ENCODE measurements at regions not wholly inside any gene's neighbourhood (a gene's known extent, or its start where the extent isn't known, plus 50 kb on each side); places are given as distances from the start of the nearest gene placed in this dataset.

DNA sequence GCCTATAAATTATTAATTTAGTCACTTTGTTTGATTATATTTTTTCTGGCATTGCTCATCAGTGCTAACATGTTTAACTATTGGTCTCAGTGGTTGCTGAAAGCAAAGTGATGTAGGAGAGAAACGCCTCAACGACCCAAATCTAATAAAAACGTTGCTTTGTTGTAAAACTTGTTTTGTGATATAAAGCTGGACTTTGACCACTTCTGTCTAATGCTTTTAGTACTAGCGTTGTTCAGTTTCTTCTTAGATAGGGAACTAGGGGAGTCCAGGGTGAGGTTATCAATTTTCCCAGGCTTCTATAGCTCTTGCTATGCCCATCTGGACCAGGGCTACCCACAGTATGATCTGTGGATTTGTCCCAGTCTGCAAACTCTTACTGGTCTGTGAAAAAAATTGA, 80.6 kb upstream of the TBC1D5 start:
- TF ChIP-seq EZH2phosphoT487 (IDR thresholded peaks at IDR 0.05; ENCODE audit: unreplicated experiment) = no peak
- no peak for TF ChIP-seq JUNB (IDR thresholded peaks at IDR 0.05; ENCODE audit: unreplicated experiment)
- TF ChIP-seq, protein P1, sequence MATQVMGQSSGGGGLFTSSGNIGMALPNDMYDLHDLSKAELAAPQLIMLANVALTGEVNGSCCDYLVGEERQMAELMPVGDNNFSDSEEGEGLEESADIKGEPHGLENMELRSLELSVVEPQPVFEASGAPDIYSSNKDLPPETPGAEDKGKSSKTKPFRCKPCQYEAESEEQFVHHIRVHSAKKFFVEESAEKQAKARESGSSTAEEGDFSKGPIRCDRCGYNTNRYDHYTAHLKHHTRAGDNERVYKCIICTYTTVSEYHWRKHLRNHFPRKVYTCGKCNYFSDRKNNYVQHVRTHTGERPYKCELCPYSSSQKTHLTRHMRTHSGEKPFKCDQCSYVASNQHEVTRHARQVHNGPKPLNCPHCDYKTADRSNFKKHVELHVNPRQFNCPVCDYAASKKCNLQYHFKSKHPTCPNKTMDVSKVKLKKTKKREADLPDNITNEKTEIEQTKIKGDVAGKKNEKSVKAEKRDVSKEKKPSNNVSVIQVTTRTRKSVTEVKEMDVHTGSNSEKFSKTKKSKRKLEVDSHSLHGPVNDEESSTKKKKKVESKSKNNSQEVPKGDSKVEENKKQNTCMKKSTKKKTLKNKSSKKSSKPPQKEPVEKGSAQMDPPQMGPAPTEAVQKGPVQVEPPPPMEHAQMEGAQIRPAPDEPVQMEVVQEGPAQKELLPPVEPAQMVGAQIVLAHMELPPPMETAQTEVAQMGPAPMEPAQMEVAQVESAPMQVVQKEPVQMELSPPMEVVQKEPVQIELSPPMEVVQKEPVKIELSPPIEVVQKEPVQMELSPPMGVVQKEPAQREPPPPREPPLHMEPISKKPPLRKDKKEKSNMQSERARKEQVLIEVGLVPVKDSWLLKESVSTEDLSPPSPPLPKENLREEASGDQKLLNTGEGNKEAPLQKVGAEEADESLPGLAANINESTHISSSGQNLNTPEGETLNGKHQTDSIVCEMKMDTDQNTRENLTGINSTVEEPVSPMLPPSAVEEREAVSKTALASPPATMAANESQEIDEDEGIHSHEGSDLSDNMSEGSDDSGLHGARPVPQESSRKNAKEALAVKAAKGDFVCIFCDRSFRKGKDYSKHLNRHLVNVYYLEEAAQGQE (IDR thresholded peaks at IDR 0.05; ENCODE audit: unreplicated experiment) = no peak
- TF ChIP-seq, protein P2, sequence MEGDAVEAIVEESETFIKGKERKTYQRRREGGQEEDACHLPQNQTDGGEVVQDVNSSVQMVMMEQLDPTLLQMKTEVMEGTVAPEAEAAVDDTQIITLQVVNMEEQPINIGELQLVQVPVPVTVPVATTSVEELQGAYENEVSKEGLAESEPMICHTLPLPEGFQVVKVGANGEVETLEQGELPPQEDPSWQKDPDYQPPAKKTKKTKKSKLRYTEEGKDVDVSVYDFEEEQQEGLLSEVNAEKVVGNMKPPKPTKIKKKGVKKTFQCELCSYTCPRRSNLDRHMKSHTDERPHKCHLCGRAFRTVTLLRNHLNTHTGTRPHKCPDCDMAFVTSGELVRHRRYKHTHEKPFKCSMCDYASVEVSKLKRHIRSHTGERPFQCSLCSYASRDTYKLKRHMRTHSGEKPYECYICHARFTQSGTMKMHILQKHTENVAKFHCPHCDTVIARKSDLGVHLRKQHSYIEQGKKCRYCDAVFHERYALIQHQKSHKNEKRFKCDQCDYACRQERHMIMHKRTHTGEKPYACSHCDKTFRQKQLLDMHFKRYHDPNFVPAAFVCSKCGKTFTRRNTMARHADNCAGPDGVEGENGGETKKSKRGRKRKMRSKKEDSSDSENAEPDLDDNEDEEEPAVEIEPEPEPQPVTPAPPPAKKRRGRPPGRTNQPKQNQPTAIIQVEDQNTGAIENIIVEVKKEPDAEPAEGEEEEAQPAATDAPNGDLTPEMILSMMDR (conservative IDR thresholded peaks at IDR 0.05; ENCODE audit: low read depth in 2 of 2) = no peak
- no peak for TF ChIP-seq POLR2AphosphoS5 (IDR thresholded peaks at IDR 0.05; ENCODE audit: low read depth)
- TF ChIP-seq ZNF114 (CRISPR knock-in tag; IDR thresholded peaks at IDR 0.05) = no peak
- TF ChIP-seq, protein P3, sequence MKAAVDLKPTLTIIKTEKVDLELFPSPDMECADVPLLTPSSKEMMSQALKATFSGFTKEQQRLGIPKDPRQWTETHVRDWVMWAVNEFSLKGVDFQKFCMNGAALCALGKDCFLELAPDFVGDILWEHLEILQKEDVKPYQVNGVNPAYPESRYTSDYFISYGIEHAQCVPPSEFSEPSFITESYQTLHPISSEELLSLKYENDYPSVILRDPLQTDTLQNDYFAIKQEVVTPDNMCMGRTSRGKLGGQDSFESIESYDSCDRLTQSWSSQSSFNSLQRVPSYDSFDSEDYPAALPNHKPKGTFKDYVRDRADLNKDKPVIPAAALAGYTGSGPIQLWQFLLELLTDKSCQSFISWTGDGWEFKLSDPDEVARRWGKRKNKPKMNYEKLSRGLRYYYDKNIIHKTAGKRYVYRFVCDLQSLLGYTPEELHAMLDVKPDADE (IDR thresholded peaks at IDR 0.05) = no peak
- TF ChIP-seq EZH2 (IDR thresholded peaks at IDR 0.05; ENCODE audit: low read depth, unreplicated experiment) = no peak
- TF ChIP-seq, protein P4, sequence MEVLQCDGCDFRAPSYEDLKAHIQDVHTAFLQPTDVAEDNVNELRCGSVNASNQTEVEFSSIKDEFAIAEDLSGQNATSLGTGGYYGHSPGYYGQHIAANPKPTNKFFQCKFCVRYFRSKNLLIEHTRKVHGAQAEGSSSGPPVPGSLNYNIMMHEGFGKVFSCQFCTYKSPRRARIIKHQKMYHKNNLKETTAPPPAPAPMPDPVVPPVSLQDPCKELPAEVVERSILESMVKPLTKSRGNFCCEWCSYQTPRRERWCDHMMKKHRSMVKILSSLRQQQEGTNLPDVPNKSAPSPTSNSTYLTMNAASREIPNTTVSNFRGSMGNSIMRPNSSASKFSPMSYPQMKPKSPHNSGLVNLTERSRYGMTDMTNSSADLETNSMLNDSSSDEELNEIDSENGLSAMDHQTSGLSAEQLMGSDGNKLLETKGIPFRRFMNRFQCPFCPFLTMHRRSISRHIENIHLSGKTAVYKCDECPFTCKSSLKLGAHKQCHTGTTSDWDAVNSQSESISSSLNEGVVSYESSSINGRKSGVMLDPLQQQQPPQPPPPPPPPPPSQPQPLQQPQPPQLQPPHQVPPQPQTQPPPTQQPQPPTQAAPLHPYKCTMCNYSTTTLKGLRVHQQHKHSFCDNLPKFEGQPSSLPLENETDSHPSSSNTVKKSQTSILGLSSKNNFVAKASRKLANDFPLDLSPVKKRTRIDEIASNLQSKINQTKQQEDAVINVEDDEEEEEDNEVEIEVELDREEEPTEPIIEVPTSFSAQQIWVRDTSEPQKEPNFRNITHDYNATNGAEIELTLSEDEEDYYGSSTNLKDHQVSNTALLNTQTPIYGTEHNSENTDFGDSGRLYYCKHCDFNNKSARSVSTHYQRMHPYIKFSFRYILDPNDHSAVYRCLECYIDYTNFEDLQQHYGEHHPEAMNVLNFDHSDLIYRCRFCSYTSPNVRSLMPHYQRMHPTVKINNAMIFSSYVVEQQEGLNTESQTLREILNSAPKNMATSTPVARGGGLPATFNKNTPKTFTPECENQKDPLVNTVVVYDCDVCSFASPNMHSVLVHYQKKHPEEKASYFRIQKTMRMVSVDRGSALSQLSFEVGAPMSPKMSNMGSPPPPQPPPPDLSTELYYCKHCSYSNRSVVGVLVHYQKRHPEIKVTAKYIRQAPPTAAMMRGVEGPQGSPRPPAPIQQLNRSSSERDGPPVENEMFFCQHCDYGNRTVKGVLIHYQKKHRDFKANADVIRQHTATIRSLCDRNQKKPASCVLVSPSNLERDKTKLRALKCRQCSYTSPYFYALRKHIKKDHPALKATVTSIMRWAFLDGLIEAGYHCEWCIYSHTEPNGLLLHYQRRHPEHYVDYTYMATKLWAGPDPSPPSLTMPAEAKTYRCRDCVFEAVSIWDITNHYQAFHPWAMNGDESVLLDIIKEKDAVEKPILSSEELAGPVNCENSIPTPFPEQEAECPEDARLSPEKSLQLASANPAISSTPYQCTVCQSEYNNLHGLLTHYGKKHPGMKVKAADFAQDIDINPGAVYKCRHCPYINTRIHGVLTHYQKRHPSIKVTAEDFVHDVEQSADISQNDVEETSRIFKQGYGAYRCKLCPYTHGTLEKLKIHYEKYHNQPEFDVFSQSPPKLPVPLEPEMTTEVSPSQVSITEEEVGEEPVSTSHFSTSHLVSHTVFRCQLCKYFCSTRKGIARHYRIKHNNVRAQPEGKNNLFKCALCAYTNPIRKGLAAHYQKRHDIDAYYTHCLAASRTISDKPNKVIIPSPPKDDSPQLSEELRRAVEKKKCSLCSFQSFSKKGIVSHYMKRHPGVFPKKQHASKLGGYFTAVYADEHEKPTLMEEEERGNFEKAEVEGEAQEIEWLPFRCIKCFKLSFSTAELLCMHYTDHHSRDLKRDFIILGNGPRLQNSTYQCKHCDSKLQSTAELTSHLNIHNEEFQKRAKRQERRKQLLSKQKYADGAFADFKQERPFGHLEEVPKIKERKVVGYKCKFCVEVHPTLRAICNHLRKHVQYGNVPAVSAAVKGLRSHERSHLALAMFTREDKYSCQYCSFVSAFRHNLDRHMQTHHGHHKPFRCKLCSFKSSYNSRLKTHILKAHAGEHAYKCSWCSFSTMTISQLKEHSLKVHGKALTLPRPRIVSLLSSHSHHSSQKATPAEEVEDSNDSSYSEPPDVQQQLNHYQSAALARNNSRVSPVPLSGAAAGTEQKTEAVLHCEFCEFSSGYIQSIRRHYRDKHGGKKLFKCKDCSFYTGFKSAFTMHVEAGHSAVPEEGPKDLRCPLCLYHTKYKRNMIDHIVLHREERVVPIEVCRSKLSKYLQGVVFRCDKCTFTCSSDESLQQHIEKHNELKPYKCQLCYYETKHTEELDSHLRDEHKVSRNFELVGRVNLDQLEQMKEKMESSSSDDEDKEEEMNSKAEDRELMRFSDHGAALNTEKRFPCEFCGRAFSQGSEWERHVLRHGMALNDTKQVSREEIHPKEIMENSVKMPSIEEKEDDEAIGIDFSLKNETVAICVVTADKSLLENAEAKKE (CRISPR knock-in tag; IDR thresholded peaks at IDR 0.05) = no peak
- no peak for TF ChIP-seq STAT1 (IDR thresholded peaks at IDR 0.05; ENCODE audit: unreplicated experiment)
- no peak for TF ChIP-seq CREB1 (CRISPR knock-in tag; IDR thresholded peaks at IDR 0.05; ENCODE audit: low read depth)
